OCI-LY7 (cell line): ENCODE measurements at regions not wholly inside any gene's neighbourhood (a gene's known extent, or its start where the extent isn't known, plus 50 kb on each side); places are given as distances from the start of the nearest gene placed in this dataset.
A peak's percentile ranks its signal among the peaks of the same experiment; 100 is the strongest.

Experiments
- BruUV-seq: library from RNA; stranded (reverse); fragments of 400-500 nt; replicated peaks from 2 replicates; lab custom pipeline; 2021; lab: Mats Ljungman, UMichigan
- CTCF ChIA-PET: fragments of 300-600 bp; sonication (Branson Sonifier 250); formaldehyde crosslinking; loops from one replicate; lab custom pipeline; 2022; ENCODE audit warnings: antibody characterized with exemption; ENCODE audit not compliant: unreplicated experiment; lab: Charles Lee
- POLR2A ChIA-PET: fragments of 300-600 bp; sonication (Branson Sonifier 250); formaldehyde crosslinking; loops from one replicate; lab custom pipeline; 2022; ENCODE audit warnings: antibody characterized with exemption; lab: Charles Lee
- DNase-seq: peaks from one replicate; pipeline ENCODE4 v3.0.0-alpha.2; 2015; ENCODE audit warnings: low spot score
- H2AFZ ChIP-seq: fragments of 200-600 bp; sonication (generic), shearing (Covaris generic); 2 replicates; pipeline ENCODE4 v1.6.1; 2014; ENCODE audit warnings: mild to moderate bottlenecking, antibody characterized with exemption, low read length, moderate library complexity
- H3K27ac ChIP-seq: fragments of 200-600 bp; sonication (generic); 2 replicates; pipeline ENCODE4 v1.5.1; 2014; ENCODE audit warnings: mixed run types, low read depth, mild to moderate bottlenecking, moderate library complexity, low read length, inconsistent platforms; ENCODE audit not compliant: poor library complexity, severe bottlenecking
- H3K36me3 ChIP-seq: fragments of 200-600 bp; sonication (generic); 2 replicates; pipeline ENCODE4 v1.6.1; 2014; ENCODE audit warnings: mild to moderate bottlenecking, antibody characterized with exemption, low read length, moderate library complexity, mixed read lengths; ENCODE audit not compliant: insufficient read depth
- H3K4me1 ChIP-seq: fragments of 200-600 bp; sonication (generic); 2 replicates; pipeline ENCODE4 v1.5.1; 2014; ENCODE audit warnings: mild to moderate bottlenecking, low read length; ENCODE audit not compliant: insufficient read depth, poor library complexity, severe bottlenecking
- H3K4me2 ChIP-seq: fragments of 200-600 bp; sonication (generic); 2 replicates; pipeline ENCODE4 v1.6.1; 2014; ENCODE audit warnings: mild to moderate bottlenecking, low read length
- H3K4me3 ChIP-seq: fragments of 200-600 bp; sonication (generic); 2 replicates; pipeline ENCODE4 v1.5.1; 2014; ENCODE audit warnings: mild to moderate bottlenecking, low read depth, low read length; ENCODE audit not compliant: poor library complexity, severe bottlenecking
- H3K79me2 ChIP-seq: fragments of 200-600 bp; sonication (generic); 2 replicates; pipeline ENCODE4 v1.6.1; 2016; ENCODE audit warnings: low read depth, mild to moderate bottlenecking, low read length, moderate library complexity, mixed read lengths; ENCODE audit not compliant: insufficient read depth
- H3K9me2 ChIP-seq: fragments of 200-600 bp; sonication (generic); 2 replicates; pipeline ENCODE4 v1.6.1; 2016; ENCODE audit warnings: mild to moderate bottlenecking, low read length, mixed read lengths; ENCODE audit not compliant: insufficient read depth
- H3K9me3 ChIP-seq: fragments of 200-600 bp; sonication (generic); 2 replicates; pipeline ENCODE4 v1.6.1; 2014; ENCODE audit warnings: mild to moderate bottlenecking, mixed run types, low read length, mixed read lengths
- H4K20me1 ChIP-seq: fragments of 200-600 bp; sonication (generic); 2 replicates; pipeline ENCODE4 v1.6.1; 2014; ENCODE audit warnings: mild to moderate bottlenecking, antibody characterized with exemption, low read length, moderate library complexity, mixed read lengths; ENCODE audit not compliant: insufficient read depth
- EZH2phosphoT487 ChIP-seq: fragments of 200-600 bp; sonication (generic); IDR thresholded peaks from 2 replicates; pipeline ENCODE4 v1.6.1; 2018; ENCODE audit warnings: low read depth, borderline replicate concordance, mild to moderate bottlenecking, mixed run types, antibody characterized with exemption, low read length, moderate library complexity, mixed read lengths
- intact Hi-C: fragments of 100-400 bp; cut with micrococcal nuclease; formaldehyde crosslinking; loops from one replicate; pipeline ENCODE4 v1.10.0; 2022; ENCODE audit not compliant: unreplicated experiment
- TF ChIP-seq, protein P1 (sequence below): fragments of 200-600 bp; sonication (generic); conservative IDR thresholded peaks from 2 replicates; pipeline ENCODE4 v1.5.1; 2014; ENCODE audit warnings: mild to moderate bottlenecking, antibody characterized with exemption, low read length, moderate library complexity, mixed read lengths

DNA sequence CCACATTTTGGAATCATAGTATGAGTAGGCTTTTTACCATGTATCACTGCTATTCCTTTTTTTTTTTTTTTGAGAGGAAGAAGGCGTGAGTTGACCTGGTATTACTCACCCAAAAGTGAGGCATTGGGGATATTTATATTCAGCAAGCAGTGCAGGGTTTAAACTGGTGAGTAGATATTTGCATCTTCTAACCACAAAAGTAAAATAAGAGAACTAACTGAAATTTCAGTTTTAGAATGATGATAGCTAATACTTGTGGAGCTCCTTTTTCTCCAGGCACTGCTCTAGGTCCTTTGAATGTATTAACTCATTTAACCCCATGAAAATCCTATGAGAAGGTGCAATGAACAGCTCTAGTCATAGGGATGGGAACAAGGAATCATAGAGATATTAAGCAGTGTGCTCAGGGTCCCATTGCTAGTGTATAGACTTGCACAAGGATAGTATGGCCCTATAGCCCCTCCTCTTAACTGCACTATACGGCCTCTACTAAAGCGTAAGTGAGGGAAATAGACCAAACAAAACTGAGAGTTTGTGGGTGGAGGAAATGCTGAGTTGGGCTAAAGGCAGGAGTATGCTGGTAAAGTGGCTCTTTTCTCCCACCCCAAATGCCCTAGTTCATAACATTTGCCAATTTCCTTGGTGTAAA is 104.3 kb upstream of the MAX start:
- Histone ChIP-seq H3K27ac (peak overlapping the region; percentile 97), H3K9me2 (no peaks in the 10 kb centered on the region), H2AFZ (peak overlapping the region; percentile 40; the same call in 1 of the 2 replicates), H3K36me3 (0 out of 2 replicates have a peak, but pooled peaks cover 7% of the 10 kb centered on the region), H3K4me1 (peaks cover 93% of the 10 kb centered on the region), H4K20me1 (no peaks in the 10 kb centered on the region), H3K4me3 (peak overlapping the region; percentile 61), H3K9me3 (peaks cover 12% of the 10 kb centered on the region), H3K79me2 (no peaks in the 10 kb centered on the region), H3K4me2 (peak overlapping the region; percentile 89)
- DNase-seq = peak; percentile 88
- no TSS peak for BruUV-seq
- ChIA-PET POLR2A (interaction anchor here (0.6 to 5.1 kb wide), 29 partner anchors 9 to 1394 kb away, joined by 3 to 43 read pairs (median 6); partner anchors contain the start of genes FUT8 and MAX), CTCF (interaction anchor here (0.6 to 1.6 kb wide), 5 partner anchors 12 to 98 kb away, joined by 3 to 5 read pairs (median 3); no protein-coding TSS in a partner anchor)
- no peak for TF ChIP-seq EZH2phosphoT487
- TF ChIP-seq, protein P1, sequence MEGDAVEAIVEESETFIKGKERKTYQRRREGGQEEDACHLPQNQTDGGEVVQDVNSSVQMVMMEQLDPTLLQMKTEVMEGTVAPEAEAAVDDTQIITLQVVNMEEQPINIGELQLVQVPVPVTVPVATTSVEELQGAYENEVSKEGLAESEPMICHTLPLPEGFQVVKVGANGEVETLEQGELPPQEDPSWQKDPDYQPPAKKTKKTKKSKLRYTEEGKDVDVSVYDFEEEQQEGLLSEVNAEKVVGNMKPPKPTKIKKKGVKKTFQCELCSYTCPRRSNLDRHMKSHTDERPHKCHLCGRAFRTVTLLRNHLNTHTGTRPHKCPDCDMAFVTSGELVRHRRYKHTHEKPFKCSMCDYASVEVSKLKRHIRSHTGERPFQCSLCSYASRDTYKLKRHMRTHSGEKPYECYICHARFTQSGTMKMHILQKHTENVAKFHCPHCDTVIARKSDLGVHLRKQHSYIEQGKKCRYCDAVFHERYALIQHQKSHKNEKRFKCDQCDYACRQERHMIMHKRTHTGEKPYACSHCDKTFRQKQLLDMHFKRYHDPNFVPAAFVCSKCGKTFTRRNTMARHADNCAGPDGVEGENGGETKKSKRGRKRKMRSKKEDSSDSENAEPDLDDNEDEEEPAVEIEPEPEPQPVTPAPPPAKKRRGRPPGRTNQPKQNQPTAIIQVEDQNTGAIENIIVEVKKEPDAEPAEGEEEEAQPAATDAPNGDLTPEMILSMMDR = no peak
- intact Hi-C loops = loop anchor here (1.0 to 5.0 kb wide), 4 partner anchors 80 to 206 kb away; partner anchors contain the start of gene FUT8

DNA sequence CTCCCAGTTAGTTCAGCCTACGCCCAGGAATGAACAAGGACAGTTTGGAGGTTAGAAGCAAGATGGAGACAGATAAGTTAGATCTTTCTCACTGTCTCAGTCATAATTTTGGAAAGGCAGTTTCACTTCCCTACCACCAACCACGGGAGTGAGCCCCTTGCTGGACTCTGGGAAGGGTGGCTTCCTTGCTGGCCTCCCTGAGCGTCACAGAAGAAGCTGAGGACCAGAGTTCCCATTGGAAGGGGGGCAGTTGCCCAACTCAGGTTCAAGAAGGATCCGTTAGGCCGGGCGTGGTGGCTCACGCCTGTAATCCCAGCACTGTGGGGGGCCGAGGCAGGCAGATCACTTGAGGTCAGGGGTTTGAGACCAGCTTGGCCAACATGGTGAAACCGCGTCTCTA is 106.2 kb upstream of the MAX start:
- H3K4me2 ChIP-seq = peak overlapping the region; percentile 89
- ChIA-PET POLR2A (interaction anchor here (0.6 to 5.1 kb wide), 20 partner anchors 9 to 1155 kb away, joined by 3 to 43 read pairs (median 6); partner anchors contain the start of gene FUT8), CTCF (interaction anchor here (0.7 to 1.4 kb wide), 2 partner anchors 40 to 93 kb away, joined by 3 read pairs; no protein-coding TSS in a partner anchor)
- H3K27ac ChIP-seq = peak overlapping the region; percentile 97
- no peaks in the 10 kb centered on the region for H3K36me3 ChIP-seq
- H2AFZ ChIP-seq = peak overlapping the region; percentile 28; the same call in 1 of the 2 replicates
- no peaks in the 10 kb centered on the region for H3K9me2 ChIP-seq
- no peaks in the 10 kb centered on the region for H4K20me1 ChIP-seq
- intact Hi-C loops = loop anchor here (2.0 to 5.0 kb wide), 2 partner anchors 106 to 204 kb away; partner anchors contain the start of genes FUT8 and MAX
- H3K4me1 ChIP-seq = peaks cover 81% of the 10 kb centered on the region
- TF ChIP-seq EZH2phosphoT487 = no peak
- TF ChIP-seq, protein P1 = no peak
- DNase-seq = peak; percentile 45
- H3K79me2 ChIP-seq = no peaks in the 10 kb centered on the region
- H3K9me3 ChIP-seq = no peaks in the 10 kb centered on the region
- H3K4me3 ChIP-seq = peak overlapping the region; percentile 35
- no TSS peak for BruUV-seq
